ENCODE measurements at regions not wholly inside any gene's neighbourhood (a gene's known extent, or its start where the extent isn't known, plus 50 kb on each side); places are given as distances from the start of the nearest gene placed in this dataset.
A peak's percentile ranks its signal among the peaks of the same experiment; 100 is the strongest.

- H3K36me3 ChIP-seq (replicated peaks in 1 of 2; ENCODE audit: insufficient read depth in 1 of 2, low read depth in 2 of 2): no peaks in the 10 kb centered on the region
- intact Hi-C loops (cut with DNase I): no loop called here
- H3K4me1 ChIP-seq: peaks cover 5% of the 10 kb centered on the region
- no peak for ATAC-seq
- no peaks in the 10 kb centered on the region for H3K27me3 ChIP-seq
- no peak overlapping the region for H3K27ac ChIP-seq
- no peak for DNase-seq
- WGBS, 2 donors: 43 to 82% methylated on average over 1 of the region's 1 CpG
- H3K9me3 ChIP-seq: no peaks in the 10 kb centered on the region
- no peak for TF ChIP-seq CTCF (IDR thresholded peaks at IDR 0.05)
- no peak for TF ChIP-seq POLR2A (IDR thresholded peaks at IDR 0.05)
- H3K4me3 ChIP-seq: no peak overlapping the region
These were observed 195.2 kb downstream of the EFHB start for GRCh38 chr3:19738846-19739245.

- TF ChIP-seq CTCF (IDR thresholded peaks at IDR 0.05): no peak
- TF ChIP-seq POLR2A (IDR thresholded peaks at IDR 0.05): no peak
- H3K9me3 ChIP-seq: no peaks in the 10 kb centered on the region
- no peaks in the 10 kb centered on the region for H3K27me3 ChIP-seq
- ATAC-seq (peak; percentile 27), DNase-seq (peak in 1 of 4 donors; percentile 12)
- intact Hi-C loops (cut with DNase I): no loop called here
- H3K4me3 ChIP-seq: no peak overlapping the region
- H3K4me1 ChIP-seq: peaks cover 5% of the 10 kb centered on the region
- 6 to 7% methylated on average over 3 of the region's 3 CpGs for WGBS, 2 donors
- H3K36me3 ChIP-seq (replicated peaks in 1 of 2; ENCODE audit: insufficient read depth in 1 of 2, low read depth in 2 of 2): no peaks in the 10 kb centered on the region
- no peak overlapping the region for H3K27ac ChIP-seq
These were observed 198.9 kb downstream of the EFHB start for GRCh38 chr3:19735111-19735510.

- WGBS, 2 donors: 80 to 86% methylated on average over 6 of the region's 6 CpGs
- no peak overlapping the region for H3K27ac ChIP-seq
- intact Hi-C loops (cut with DNase I): no loop called here
- H3K27me3 ChIP-seq: no peaks in the 10 kb centered on the region
- H3K9me3 ChIP-seq: no peaks in the 10 kb centered on the region
- TF ChIP-seq CTCF (IDR thresholded peaks at IDR 0.05) (no peak), POLR2A (IDR thresholded peaks at IDR 0.05) (no peak)
- H3K4me3 ChIP-seq: no peak overlapping the region
- DNase-seq (no peak), ATAC-seq (no peak)
- no peaks in the 10 kb centered on the region for H3K36me3 ChIP-seq (replicated peaks in 1 of 2; ENCODE audit: insufficient read depth in 1 of 2, low read depth in 2 of 2)
- peaks cover 5% of the 10 kb centered on the region for H3K4me1 ChIP-seq
These were observed 199.6 kb downstream of the EFHB start for GRCh38 chr3:19734453-19734852.

- no peak overlapping the region for H3K4me3 ChIP-seq
- WGBS, 2 donors: 66 to 67% methylated on average over 3 of the region's 3 CpGs
- H3K4me1 ChIP-seq: no peaks in the 10 kb centered on the region
- intact Hi-C loops (cut with DNase I): no loop called here
- no peaks in the 10 kb centered on the region for H3K27me3 ChIP-seq
- TF ChIP-seq CTCF (IDR thresholded peaks at IDR 0.05) (no peak), POLR2A (IDR thresholded peaks at IDR 0.05) (no peak)
- no peak overlapping the region for H3K27ac ChIP-seq
- H3K36me3 ChIP-seq (replicated peaks in 1 of 2; ENCODE audit: insufficient read depth in 1 of 2, low read depth in 2 of 2): no peaks in the 10 kb centered on the region
- ATAC-seq (no peak), DNase-seq (no peak)
- H3K9me3 ChIP-seq: no peaks in the 10 kb centered on the region
These were observed 209.0 kb downstream of the EFHB start for GRCh38 chr3:19725000-19725399.

- H3K4me1 ChIP-seq: no peaks in the 10 kb centered on the region
- ATAC-seq (no peak), DNase-seq (no peak)
- no peaks in the 10 kb centered on the region for H3K27me3 ChIP-seq
- no peak overlapping the region for H3K4me3 ChIP-seq
- H3K27ac ChIP-seq: no peak overlapping the region
- H3K9me3 ChIP-seq: no peaks in the 10 kb centered on the region
- H3K36me3 ChIP-seq (replicated peaks in 1 of 2; ENCODE audit: insufficient read depth in 1 of 2, low read depth in 2 of 2): no peaks in the 10 kb centered on the region
- intact Hi-C loops (cut with DNase I): no loop called here
- TF ChIP-seq CTCF (IDR thresholded peaks at IDR 0.05): no peak
- no peak for TF ChIP-seq POLR2A (IDR thresholded peaks at IDR 0.05)
These were observed 216.3 kb downstream of the EFHB start for GRCh38 chr3:19717736-19718135.
